Posterior cingulate gyrus (tissue), 11 donors: ENCODE measurements at regions not wholly inside any gene's neighbourhood (a gene's known extent, or its start where the extent isn't known, plus 50 kb on each side); places are given as distances from the start of the nearest gene placed in this dataset.
"Not testable (repeated sequence)": the region's sequence is repeated elsewhere in the genome, so short reads cannot be mapped to it uniquely, and the experiment has no call there.

ENCODE experiments used
- DNase-seq, 10 donors: peaks; one replicate each; pipeline versions ENCODE4 v3.0.0 to v3.0.0-alpha.2; 2020 to 2021; ENCODE audit warnings: mixed read lengths in 3 of 10
- intact Hi-C: fragments of 100-400 bp; cut with DNase I; formaldehyde crosslinking; loops from one replicate; pipeline ENCODE4 v1.15.1; 2023

DNA sequence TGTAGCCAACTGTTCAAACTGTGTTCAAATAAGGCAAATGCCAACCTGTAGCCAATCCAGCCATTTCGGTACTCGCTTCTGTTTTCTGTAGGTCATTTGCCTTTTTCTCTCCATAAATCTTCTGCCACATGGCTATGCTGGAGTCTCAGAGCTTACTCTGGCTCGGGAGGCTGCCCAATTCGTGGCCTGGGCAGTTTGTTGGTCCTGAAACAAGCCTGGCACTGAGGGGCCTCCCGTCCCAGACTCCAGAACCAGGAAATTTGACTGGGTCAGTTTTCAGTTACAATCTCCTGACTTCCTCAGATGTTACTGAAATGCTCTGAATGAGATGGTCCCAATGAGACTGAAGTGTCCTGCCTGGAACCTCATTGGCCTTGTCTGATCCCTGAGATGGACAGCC is 120.8 kb upstream of the NPAS2 start:
- DNase-seq = no peak

DNA sequence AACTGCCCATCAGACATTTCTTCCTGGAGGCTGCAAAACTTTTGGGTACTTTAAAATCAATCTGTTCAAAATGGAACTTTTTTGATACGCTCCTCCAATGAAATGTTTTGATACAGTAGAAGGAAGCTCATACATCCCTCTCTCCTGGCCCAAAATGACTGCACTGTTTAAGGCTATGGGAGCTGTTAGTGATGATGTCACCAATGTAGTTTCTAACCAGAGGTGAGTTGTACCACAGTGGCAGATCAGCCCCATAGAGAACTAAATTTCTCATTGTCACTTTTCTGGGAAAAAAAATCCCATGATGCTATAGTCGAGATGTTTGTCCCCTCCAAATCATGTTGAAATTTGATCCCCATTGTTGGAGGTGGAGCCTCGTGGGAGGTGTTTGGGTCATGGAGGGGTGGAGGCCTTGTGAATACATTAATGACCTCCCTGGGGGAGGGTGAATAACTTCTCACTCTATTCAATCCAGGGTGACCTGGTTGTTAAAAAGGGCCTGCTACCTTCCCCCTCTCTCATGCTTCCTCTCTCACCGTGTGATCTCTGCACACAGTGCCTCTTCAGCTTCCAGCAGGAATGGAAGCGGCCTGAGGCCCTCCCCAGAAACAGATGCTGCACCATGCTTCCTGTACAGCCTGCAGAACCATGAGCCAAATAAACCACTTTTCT is 117.4 kb upstream of the NPAS2 start:
- intact Hi-C loops = no loop called here
- no peak for DNase-seq

More for the DNA sequence above, 120.8 kb upstream of the NPAS2 start:
- intact Hi-C loops = no loop called here

DNA sequence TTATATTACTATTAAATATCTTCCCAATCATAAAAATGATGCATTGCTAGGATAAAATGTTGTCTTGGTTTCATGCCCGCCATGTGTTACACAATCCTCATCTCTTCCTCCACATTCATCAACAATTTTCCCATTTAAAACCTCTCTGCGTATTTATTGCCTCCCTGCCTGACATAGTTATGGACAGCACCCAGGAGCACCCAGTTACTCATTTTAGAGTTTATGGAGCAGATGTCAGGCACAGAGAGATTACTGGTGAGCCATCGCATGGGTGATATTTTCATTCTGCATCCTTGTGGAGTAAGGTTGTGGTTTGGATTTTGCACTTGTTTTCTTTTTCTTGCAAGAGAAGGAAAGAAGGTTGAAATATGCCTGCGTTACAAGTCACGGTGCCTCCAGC is 116.7 kb upstream of the NPAS2 start:
- intact Hi-C loops = no loop called here
- no peak for DNase-seq

DNA sequence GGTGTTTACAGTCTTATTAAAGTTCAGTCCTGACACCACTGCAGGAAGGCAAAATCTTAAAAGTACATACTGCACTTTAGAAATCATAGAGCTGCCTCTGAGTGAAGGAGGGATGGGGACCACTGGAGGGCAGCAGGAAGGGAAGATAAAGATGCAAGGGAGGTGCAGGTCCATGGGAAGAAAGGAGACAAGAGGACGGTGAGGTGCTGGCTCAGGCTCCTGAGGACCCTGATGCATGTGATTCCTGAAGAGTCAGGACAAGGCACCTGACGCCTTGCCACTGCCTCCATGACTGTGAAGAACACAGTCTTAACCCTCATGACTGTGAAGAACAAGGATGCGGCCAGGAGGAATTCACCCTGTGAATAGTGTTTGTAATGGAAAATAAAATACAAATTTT is 116.2 kb upstream of the NPAS2 start:
- intact Hi-C loops = no loop called here
- DNase-seq = no peak

DNA sequence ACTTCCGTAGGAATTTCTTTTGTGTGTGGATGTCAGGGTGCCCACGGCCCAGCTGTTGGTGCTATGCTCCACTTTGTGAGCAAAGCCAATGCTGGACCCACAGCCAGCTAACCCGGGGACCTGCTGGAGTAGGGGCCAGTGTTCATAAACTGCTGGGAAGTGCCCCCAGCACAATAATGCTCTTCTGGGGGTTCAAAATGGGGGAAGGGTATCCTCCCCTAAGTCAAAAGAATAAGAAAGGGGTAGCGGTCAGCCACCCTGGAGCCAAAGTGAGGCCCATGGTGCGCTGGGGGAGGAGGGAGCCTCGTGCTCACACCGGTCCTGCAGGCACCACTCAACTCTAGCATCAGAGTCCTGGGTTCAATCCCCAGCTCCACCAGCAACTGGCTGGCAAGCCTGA is 115.8 kb upstream of the NPAS2 start:
- no peak for DNase-seq
- intact Hi-C loops = no loop called here

DNA sequence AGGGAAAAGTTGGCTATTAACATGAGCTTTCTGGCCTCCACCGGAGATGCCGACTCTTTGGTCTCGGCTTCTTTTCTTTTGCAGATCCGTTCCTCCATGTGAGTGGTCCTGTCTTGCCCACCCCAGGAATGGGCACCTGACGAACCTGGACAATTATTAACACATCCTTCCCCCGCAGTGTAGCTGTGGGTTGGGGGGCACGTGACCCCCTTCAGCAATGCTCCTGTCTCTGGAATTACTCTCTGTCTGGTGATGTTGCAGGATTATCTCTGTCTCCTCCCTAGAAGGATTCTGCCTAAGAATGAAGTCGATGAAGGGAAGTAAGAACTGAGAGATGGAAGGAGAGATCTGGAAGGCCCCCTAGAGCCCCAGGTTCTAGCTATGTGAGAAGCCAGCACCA is 115.2 kb upstream of the NPAS2 start:
- intact Hi-C loops = no loop called here
- no peak for DNase-seq

DNA sequence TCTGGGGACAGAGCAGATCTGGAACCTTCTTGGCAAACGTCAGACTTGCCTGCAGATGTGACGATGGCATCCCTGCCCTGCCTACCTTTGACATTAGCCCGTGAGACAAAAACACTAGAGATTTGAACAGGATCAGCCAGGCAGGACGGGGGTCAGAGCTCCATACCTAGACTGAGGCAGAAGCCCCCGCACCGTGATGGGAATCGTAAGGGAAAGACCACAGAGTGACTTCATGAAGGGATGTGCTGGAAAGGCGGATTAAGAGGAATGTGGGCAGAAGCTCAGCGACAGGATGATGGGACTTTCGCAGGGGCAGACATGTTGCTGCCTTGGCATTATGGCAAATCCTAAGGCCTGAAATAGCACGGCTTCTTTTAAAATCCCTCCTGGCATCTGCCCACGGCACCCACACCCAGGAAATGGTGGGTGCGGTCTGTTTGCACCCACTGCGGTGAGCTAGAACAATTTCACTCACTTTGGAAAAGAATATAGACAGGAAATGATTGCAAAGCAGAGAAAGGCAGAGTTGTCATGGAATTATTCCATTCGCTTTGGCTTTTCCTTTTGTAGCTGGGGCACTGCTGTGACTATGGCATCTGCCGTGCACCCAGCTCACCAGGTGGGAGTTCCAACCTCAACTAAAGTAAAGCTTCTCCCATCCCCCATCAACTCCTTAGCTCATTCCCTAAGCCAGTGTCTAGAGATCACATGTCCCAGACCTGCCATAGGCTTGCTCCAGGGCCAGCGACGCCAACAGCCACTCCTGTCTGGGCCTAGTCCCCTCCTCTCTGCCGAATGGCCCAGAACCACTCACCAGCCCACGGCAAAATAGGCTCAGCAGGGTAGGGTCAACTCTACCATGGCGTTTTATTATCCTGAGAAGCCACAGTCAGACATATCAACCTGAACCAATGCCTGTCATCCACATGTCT is 112.7 kb upstream of the NPAS2 start:
- DNase-seq = peak in 7 of 10 donors; percentile 9 to 87 (median 35)
- intact Hi-C loops = no loop called here

DNA sequence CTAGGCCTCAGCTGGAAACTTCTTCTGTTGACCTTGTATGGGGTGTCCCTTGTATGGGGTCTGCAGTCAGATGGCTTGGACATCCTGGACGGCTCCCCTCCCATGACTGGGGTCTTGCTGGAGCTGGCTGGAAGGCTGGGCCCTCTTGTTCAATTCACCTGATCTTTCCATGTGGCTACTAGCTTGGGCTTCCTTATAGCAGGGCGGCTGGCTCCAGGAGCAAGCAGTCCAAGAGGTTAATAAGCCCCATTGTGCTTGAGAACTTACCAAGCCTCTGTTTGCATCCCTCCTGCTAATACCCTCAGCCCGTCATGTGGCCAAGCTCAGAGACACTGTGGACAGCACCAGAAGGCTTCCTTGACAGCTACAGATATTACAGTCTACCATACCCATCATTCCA is 111.6 kb upstream of the NPAS2 start:
- intact Hi-C loops = no loop called here
- no peak for DNase-seq

DNA sequence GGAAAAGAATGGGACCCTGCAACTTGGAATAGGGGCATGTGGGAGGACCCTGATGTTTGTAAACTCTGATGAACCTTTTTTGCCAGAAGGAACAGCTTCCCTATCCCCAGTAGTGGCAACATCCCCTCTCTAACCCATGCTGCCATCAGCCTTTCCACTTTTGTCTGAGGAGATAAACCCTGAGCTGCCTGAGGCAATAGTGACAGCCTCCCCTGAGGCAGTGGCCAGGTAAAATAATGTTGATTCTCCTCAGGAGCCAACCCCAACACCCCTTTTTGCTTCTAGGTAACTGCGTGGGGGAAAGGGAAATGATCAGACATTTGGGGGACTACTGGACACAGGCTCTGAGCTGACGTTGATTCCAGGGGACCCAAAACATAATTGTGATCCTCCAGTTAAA is 106.8 kb upstream of the NPAS2 start:
- intact Hi-C loops = no loop called here
- no peak for DNase-seq

DNA sequence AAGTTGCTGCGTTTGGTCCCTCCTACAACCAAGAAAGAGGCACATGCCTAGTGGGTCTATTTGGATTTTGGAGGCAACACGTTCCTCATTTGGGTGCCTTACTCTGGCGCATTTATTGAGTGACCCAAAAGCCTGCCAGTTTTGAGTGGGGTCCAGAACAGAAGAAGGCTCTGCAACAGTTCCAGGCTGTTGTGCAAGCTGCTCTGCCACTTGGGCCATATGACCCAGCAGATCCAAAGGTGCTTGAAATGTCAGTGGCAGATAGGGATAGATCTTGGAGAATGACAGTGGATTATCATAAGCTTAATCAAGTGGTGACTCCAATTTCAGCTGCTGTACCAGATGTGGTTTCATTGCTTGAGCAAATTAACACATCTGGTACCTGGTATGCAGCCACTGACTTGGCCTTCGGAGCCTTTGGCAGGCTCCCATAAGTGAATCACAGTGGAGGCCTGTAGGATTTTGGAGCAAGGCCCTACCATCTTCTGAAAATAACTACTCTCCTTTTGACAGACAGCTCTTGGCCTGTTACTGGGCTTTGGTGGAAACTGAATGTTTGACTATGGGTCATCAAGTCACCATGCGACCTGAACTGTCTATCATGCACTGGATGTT is 105.4 kb upstream of the NPAS2 start:
- DNase-seq, intact Hi-C loops: not testable (repeated sequence)

DNA sequence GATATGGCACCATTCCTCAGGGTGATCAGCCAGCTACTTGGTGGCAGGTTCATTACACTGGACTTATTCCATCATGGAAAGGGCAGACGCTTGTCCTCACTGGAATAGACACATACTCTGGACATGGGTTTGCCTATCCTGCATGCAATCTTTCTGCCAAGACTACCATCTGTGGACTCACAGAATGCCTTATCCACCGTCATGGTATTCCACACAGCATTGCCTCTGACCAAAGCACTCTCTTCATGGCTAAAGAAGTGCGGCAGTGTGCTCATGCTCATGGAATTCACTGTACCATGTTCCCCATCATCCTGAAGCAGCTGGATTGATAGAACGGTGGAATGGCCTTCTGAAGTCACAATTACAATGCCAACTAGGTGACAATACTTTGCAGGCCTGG is 104.1 kb upstream of the NPAS2 start:
- intact Hi-C loops, DNase-seq: not testable (repeated sequence)

DNA sequence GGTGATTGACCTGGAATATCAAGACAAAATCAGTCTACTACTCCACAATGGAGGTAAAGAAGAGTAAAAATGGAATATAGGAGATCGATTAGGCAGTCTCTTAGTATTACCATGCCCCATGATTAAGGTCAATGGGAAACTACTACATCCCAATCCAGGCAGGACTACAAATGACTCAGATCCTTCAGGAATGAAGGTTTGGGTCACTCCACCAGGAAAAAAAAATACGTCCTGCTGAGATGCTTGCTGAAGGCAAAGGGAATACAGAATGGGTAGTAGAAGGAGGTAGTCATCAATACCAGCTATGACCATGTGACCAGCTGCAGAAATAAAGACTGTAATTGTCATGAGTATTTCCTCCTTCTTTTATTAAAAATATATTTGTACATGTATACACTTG is 103.4 kb upstream of the NPAS2 start:
- intact Hi-C loops = no loop called here
- no peak for DNase-seq

DNA sequence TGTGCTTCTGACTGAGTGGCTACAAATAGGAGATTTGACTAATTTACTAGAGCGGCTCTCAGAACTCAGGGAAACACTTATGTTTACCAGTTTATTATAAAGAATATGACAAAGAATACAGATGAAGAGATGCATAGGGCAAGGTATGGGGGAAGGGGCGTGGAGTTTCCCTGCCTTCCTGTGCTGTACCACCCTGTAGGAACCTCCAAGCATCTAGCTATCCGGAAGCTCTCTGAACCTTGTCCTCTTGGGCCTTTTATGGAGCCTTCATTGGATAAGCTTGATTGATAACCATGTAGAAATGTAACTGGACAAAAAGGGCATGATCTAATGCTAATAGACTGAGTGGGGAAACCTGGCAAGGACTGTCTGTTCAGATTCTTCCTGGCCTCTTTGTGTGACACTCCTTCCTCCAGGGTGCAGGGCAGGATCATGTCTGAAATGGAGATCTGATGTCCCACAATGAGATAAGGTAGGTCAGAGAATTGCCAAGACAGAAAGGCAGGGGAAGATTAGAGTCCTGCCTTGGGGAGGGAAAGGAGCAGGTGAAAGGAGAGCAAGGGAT is 101.8 kb upstream of the NPAS2 start:
- DNase-seq = no peak
- intact Hi-C loops = no loop called here

DNA sequence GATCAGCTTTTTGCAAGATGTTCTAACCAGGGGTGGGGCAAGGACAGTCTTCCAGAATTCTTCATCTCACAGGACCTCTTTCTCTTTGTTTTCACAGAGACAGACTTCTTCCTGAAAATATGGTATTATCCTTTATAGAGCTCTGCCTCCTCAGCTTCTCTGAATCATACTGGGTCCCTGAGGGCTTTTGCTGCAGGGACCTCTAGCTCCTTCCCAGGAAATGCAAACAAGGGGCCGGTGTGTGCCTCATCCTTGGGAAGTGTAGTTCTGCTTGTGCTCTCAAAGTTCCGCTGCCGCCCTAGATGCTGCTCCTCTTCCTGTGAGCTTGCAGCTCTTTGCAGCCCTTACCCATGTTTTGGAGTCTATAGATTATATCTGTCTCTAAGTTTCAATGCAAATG is 99.5 kb upstream of the NPAS2 start:
- intact Hi-C loops = no loop called here
- no peak for DNase-seq

DNA sequence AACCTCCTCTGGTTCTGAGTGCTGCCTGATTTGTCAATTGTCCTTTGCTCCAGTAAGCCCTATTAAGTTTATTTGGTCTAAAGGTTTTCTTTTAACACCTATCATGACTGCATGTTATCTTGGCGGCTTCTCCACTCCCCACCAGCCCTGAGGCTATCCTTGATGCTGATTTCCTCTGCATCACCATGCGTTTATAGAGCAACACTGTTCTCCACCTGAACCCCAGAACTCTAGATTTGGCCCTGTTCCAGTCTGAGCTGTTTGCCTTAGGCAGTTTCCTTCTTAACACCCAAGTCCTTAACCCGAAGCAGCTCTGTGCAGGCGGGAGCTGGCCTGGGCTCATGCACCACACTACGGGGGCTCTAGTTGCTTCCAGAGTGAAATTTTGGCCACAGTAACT is 98.2 kb upstream of the NPAS2 start:
- intact Hi-C loops = no loop called here

DNA sequence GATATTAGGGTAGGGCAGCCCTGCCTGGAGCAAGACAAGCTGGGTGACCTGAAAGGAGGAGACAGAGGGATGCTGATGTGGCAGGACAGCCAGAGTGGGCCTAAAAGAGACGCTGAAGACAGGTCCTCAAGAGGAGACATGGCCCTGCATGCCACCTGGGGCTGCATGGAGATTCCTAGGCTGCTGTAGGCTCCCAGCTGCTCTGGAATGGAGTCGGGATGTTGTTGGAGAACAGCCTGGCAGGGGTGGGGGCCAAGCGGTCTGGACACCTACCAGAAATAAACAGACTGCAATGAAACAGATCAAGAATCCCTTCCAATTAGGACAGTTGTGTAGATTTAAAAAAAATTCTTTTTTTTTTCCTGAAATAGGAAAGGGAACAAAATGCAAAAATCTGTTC is 97.8 kb upstream of the NPAS2 start:
- intact Hi-C loops = no loop called here
- DNase-seq = peak in 7 of 10 donors; percentile 15 to 84 (median 35)

More for the DNA sequence above, 98.2 kb upstream of the NPAS2 start:
- no peak for DNase-seq

DNA sequence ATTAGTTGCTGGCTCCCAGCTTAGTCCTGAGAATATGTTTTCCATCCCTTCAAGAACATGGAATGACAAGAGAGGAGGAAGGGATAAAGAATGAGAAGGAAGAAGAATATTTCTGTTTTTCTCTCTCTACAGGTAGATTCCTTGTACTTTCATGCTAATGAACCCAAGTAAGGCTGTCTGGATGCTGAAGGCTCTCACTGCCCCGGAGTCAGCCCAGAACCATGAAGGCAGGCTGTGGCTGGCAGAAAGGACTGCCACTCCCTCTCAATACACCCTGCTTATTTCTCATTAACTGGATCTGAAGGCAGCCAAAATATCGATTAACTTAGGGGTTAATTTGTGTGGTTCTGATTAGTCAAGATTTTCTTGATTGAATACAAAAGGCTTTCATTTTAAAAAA is 93.1 kb upstream of the NPAS2 start:
- DNase-seq = no peak
- intact Hi-C loops = no loop called here

DNA sequence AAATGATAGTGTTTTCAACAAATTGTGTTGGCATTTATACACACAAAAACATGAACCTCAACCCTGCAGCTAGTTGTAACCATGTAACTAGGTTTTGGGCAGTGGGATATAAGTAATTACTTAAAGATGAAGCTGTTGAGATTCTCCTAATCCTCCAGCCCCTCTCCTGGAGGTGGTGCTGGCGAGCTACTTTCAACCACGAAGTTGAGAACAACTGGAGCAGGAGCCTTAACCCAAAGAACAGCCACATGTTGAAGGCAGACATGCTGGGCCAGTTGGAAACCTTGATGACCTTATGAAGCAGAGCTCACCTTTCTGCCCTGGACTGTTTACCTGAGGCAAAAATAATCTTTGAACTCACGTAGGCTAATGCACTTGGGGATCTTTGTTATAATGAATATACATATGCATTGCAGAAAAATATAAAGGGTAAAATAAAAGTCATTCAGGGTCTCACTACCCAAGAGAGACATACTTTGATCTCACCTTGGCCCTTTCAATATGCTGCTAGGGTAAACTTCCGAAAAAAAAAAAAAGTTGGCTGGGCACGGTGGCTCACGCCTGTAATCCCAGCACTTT is 89.6 kb upstream of the NPAS2 start:
- DNase-seq = peak in 1 of 10 donors; percentile 17
- intact Hi-C loops = loop anchor here (5.0 kb wide), 1 partner anchor 252 kb away; no protein-coding TSS in a partner anchor

DNA sequence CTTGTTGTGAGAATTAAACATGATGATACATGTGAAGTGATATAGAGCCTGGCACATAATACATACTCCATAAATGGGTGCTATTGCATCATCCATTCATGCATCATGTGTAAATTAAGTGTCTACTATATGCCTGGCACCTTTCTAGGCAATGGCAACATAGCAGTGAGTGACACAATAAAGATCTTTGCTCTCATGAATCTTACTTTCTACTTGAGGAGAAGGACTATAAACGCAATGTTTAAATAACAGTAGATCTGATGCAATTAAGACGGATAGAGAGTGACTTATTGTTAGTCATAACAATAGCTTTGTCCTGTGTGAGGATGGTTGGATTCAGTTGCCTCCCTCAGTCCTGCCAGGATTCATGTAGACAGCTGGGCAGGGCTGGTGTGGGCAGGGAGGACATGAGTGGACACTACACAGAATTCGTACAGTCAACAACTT is 88.4 kb upstream of the NPAS2 start:
- DNase-seq = no peak
- intact Hi-C loops = loop anchor here (5.0 kb wide), 1 partner anchor 251 kb away; no protein-coding TSS in a partner anchor

DNA sequence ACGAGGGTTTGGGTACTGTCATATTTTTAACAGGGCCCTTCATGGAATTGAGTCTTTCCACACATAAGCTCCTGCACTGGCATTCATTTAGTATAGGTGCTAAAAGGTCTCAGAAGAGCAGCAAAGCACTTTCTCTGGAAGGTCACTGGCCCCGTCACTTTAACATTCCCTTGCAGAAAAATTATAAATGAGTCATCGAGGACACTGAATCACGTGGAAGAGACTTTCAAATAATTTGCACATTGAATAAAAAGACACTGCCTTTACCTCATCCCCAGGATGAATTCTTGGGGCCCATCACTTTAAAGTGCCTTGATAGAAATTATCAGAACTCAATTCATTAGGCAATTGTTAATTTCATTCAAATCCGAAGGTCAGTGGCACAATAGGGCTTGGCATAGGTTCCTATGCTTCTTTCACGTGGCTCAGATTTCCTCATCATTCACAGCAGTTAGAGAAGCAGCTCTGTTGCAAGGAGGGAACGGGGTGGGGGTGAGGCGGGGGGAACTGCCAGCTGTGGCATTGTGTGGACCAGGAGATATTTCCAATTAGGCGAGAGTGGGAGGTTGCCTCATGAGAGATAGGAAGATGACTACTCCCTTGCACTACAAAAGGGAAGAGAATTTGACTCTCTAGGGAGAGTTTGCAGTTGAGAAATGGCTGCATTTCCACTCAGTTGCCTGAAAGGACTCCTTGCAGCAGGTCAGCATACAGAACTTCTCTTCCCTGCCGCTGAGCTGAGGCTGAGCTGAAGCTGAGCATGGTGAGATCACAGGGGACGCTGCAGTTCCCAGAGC is 86.3 kb upstream of the NPAS2 start:
- intact Hi-C loops = loop anchor here (5.0 kb wide), 1 partner anchor 249 kb away; no protein-coding TSS in a partner anchor
- DNase-seq = no peak
